Stimulated activated CD4-positive, alpha-beta T cell treated with anti-CD3 and anti-CD28 coated beads, TNF-alpha, amount 100 ng/mL, for 24 hours (primary cell): ENCODE measurements at regions not wholly inside any gene's neighbourhood (a gene's known extent, or its start where the extent isn't known, plus 50 kb on each side); places are given as distances from the start of the nearest gene placed in this dataset.
"Not testable (repeated sequence)": the region's sequence is repeated elsewhere in the genome, so short reads cannot be mapped to it uniquely, and the experiment has no call there.

Source experiments
- DNase-seq, 3 experiments: peaks; one replicate each; pipeline ENCODE4 v3.0.0-alpha.2; 2020; ENCODE audit warnings: low read depth in 3 of 3

GRCh38 chr1:206405282-206405681 is 65.0 kb upstream of the IKBKE start:
- not testable (repeated sequence) for DNase-seq

DNA sequence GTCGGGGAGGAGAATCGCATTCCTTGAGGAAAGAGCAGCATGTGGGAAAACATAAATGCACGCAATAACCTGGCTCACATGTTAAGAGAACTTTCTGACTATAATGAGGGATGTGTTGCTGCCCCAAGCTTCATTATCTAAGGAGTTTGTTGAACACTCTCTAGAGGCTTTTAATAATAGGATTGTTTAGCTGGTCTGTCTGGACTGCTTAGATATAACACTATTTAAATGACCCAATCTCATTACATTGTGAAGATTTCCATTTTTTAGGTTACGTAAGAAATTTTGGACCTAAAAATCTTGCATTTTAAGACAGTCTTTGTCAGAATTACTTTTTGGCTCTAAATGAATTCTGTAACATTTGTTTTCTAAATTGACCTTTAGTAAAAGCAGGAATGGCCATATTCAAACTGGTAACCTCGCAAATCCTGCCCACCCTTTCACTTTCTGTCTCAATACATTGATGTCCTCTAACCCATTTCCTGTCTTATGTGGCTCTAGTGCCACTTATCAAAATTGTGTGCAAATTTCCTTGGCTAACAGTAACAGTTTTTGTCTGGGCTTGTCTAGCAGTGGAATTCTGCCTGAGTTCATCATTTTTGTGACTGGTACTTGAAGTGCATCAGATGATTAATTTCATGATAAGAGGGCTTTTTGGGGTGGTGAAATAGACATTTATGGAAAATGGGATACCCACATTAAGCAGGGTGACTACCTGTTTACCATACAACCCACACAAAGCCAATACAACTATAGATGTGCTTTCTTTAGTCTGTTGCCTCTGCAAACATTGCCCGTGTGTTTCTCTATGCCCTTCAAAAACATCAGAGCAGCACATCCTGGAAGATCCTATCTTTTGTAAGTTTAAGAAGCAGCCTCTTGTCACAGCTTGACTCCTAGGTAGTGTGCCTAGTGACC is 61.6 kb upstream of the IKBKE start:
- not testable (repeated sequence) for DNase-seq

DNA sequence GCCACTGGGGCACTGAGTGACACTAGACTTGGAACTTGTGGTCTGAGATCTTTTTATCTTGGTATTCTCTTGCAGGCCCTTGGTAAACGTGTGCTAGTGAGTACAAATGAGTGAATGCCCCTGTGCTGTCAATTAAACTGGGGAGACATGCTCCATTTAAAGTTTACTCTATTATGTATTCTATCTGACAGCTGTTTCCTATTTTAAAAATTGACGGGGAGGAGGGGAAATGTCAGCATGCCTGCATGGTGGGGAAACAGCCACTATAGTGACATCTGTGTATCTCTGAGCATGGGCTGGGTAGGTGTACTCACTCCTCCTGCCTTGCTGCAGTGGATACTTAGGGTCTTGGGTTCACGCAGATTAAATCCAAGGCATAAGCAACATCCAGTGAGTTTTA is 59.0 kb upstream of the IKBKE start:
- DNase-seq, result no peak

GRCh38 chr1:206415942-206416341 is 54.3 kb upstream of the IKBKE start:
- DNase-seq, result no peak

DNA sequence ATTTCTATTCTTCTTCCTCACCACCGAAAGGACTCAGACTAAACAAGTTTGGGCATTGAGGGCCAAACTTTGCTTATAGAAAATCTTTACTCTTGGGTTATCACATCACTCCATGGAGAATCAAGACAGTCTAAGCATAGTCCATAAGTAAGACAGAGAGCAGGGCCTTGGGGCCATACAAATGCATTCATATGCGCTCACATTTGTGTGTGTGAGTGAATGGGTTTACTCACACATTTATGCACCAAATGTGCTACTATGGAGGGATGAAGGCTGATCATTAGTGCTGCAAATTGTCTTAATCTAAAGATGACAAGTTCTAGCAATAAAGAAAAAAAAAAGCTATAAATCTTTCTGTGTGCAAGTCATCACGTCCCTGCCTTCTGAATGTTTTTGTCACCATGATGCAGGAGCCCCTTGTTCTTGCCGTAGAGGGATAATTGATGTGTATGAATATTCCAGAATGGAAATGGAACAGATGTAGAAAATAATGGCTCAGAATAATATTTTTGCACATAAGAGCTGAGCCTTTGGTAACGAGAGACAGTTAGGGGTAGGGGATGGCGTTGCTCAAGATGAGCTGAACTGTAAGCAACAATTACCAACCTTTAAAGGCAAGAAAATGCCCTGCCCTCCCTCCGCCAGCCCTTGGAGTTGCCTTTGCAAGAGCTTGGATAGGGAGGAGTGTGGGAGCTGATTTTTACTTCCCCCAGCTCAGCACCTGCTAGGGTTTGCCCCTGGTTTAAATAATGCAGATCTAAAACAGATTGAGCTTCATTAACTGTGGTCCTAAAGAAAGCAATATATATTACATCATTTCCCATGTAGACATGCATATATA is 52.3 kb upstream of the IKBKE start:
- no peak for DNase-seq

DNA sequence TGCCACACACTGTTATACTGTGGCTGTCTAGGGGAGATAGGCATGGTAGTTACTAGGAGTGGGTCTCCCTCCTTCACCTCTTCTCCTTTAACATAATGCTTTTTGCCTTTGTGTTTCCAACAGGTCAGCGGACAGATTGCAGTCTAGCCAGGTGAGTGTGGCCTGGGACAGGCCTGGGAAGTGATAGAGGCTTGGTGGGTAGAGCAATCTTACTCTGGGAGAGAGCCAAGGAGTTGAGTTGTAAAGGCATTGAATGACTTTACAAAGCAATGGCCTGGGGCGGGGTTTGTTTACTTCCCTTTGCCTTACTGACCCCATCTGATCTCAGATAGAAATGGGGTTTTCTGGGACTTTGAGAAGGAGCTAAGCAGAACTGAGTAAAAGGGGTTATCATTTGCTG is 51.0 kb upstream of the IKBKE start:
- no peak for DNase-seq

DNA sequence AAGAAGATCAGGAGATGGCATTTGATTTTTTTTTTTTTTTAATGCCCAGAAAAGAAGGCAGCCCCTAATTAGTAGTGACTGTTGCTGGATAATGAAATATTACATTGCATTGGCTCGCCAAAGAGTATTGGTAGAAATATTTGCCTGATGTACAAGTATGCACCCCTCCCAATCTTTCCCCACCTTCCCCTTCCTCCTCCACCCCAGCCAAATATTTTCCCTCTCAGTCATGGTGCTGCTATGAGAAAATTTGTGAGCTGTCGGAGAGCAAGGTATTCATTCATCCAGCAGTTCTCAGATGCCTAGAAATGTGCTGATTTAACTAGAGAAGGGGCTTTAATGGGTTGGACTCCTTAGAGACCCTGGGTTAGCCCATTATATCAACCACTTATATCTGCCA is 50.5 kb upstream of the IKBKE start:
- DNase-seq, result no peak

GRCh38 chr1:206420471-206420870 is 49.8 kb upstream of the IKBKE start:
- DNase-seq, result no peak
